ENCODE measurements at regions not wholly inside any gene's neighbourhood (a gene's known extent, or its start where the extent isn't known, plus 50 kb on each side); places are given as distances from the start of the nearest gene placed in this dataset.

DNA sequence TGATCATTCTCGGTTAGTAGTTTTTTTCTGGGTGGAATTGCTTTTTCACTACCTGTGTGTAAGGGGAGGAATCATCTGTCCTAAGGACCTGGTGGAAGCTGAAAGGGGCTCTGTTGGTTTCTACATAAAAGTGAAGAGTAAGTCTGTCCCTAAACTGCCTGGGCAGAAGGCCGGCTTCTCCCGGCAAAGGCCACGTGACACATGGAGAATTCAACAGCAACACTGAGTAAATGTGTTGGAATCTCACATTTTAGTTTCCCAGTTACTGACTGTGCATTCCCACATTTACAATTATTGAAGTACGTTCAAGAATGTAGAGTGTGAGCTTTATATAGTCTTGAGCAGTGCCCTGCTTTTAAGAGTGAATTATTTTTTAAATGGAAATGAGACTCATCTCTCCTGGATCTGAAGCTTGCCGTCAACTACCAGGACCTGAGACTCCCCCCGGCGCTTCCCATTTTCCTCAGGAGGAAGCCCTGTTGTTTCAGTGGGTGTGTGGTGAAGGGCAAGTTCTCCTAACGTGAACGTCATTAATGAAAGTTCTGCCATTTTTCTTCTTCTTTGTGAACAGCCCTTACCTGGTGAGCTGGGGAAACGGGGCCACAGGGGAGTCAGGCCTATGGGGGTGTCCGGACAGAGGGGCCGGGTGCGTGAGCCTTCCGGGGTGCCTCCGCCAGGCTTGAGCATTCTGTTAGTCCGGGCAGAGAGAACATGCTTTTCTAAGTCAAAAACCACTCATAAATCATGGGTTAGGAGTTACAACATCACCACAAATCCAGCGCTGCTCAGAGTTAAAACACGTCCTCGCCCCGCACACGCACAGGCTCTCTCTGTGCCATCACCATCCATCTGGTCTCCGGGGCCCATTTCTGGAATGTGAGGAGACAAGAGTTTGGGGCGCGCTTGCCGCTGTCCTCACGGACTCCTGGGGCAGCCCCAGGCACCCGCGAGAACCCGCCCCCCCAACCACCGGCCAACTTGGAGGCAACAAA is 56.6 kb upstream of the SMOC2 start:
- DNase-seq: no peak

DNA sequence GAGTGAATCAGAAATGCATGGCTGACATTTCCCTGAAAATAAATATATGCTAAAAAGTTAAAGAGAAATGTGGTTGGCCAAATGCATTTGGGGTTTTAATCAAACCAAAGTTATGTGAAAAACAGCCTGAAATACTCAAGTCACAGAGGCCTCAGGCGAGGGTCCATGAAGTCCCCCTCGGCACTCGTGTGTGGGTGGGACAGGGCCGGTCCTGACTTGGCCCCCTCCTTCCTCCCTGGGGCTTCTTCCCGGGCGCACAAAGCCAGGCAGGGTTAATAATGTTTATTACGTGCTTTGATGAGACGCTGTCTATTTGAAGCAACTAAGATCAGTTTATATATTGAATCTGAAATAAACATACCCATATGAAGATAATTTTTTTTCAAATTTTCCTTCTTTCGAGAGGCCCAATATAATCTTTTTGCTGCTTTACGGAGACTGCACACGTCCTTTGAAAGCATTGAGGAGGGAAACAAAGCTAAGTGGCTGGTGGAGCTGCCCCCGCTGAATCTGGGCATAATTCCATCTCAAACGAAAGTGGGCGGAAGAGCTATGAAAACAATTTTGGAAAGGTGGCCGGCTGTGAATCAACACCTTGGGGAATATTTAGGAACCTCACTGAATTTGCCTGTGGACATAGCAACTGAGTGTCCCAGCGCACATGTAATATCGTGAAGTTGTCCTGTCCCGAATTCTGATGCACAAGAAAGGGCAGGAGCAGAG is 55.8 kb upstream of the SMOC2 start:
- DNase-seq: no peak

DNA sequence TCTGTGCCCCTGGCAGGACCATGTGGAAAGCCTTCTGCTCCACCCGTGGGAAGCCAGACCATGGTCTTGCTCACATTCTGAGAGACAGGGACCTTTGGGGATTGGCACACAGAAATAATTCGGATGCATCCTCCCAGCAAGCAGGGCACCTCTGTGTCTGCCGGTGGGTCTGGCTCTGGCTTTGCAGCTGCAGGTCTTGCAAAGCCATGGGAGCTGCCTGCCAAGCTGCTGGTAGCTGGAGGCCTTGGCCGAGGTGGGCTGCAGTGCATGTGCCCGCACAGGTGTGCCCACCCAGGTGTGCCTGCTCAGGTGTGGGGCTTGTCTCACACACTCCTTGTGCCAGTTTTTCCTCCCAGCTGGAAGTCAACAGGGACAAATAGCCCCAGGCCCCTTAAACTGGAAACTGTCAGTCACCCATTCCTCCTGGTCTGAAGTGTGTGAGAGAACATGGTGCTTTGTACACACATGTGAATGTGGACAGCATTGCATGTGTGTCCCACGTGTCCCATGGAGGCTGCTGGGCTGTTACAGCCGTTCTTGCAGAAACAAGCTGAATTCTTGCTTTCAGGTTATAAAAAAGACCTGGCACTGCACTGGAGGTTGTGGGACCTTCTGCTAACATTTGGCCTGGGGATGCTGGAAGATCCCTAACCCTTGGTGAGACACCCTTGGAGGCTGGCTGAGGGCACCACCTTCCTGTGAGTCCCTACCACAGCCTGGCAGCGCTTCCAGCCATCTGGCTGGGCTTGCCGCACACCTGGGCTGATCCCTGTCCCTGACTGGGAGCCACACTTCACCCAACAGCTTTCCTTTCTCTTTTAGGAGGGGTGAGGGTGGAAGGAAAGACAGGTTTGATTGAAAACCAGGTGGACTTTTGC is 54.9 kb upstream of the SMOC2 start:
- DNase-seq: no peak

DNA sequence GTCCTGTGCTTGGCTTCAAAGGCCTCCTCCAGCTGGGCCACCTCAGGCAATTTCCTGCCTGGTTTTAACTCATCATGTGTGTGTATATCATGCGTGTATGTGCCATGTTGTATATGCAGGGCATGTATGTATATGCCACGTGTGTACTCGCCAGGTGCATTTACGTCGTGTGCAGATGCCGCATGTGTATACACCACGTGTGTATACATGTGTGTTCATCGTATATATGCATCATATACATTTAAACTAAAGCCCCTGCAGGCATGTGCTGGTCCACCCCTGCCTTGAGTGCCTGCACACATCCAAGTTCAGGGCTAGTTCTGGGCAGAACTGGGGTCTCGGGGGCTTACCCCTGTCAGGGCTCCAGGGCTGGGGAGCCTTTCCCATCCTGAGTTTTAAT is 54.0 kb upstream of the SMOC2 start:
- no peak for DNase-seq

DNA sequence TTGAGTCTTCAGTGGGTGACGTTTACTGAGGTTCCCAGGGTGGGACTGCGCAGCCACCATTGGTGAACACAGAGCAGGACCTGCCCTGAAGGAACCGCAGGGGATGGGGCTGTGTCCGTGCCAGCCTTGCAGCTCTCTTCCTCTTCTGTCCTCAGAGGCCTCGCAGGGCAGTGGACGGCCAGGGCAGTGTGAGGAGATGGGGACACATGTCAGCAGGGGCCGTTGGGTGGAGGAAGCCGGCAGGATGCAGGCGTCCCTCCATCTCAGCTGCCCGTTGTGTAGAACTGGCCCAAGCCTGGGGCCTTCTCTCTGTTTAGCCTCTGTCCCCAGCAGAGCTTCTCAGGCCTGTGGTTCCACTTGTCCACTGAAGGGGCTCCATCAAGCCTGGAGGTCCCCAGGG is 53.6 kb upstream of the SMOC2 start:
- DNase-seq: no peak

DNA sequence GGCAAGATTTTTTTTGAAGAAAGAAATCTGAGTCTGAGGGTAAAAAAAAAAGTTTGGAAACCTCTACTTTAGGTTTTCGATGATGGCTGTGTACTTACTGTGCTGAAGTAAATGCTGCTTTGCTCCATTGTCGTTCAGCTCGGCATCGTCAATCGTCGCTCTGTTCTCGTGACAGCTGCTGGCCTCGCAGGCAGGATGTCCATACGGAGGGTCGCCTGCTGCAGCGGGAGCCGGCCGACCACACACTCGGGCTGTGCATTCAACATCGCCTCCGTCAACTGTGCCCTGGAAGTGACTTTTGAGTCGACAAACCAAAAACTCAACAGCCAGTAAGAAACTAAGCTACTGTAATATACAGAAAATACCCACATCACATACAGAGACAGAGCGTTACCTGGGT is 53.1 kb upstream of the SMOC2 start:
- DNase-seq: no peak

DNA sequence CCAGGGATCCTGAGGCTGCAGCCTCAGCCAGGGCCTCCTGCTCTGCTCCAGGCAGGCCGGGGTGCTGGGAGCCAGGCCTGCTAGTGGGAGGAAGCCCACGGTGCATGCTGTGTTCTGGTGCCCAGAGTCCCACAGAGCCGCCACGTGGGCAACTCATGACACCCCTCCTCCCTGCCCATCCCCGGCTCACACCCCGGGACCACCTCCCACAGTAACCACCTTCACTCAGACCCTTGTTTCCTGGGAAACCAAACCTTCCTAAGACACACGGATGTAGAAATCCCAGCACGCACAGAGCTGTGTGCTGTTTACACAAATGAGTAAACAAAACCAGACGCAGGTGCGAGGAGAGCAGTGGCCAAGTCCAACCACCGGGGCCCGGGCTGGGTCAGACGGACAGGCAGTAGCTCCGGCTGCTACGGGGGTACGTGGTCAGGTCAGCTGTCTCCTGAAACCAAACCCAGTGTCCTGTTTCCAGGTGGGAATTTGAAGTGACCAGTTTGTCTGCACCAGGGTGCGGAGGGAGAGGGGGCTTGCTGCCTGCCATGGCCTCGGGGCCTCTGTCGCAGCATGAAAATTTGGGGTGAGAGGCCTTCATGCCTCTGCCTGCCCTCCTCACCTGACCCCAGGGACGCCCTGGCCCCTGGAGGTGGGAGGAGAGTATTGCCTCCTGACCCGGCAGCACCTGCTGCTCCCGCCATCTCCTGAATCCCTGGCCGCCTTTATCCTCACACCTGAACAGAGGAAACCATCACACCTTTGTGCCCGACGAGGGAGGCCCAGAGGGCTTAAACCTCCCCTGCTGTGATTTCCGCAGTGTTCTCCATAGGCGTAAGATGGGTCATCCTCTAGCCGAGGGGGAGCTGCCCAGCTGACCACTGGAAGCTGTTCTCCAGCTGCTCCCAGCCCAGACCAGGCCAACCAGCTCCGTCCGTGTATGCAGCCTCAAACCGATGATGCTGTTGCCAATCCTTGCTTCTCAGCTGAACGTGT is 52.0 kb upstream of the SMOC2 start:
- no peak for DNase-seq

DNA sequence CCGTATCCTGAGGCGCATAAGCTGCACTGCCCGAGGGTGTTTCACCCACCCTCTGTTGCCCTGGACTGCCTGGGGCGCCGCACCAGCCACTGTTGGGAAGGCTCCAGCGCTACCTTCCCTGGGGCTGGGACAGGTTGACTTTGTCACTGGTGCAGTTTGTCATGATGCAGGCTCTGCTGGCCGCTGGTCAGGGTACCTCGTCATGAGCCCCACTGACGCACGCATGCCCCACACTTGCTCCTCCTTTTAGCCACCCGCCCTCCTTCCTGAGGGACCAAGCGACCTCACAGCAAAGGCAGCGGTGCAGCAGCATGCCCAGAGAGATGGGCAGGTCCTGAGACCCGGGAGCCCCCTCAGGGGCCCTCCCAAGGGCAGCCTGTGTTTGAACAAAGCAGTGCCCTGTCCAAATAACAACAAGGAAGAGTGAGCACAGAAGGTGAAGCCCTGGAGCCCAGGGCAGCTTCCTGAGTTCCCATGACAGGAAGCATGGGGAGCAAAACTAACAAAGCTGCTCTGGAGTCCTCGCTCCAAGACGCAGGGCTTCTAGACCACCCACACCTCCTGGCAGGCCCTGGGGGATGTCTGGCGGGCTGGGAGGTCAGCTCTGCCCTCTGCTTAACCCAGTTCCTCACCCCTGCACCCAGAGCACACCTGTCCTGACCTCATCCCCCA is 50.1 kb upstream of the SMOC2 start:
- DNase-seq: no peak
